HEK293 (cell line): ENCODE measurements at regions not wholly inside any gene's neighbourhood (a gene's known extent, or its start where the extent isn't known, plus 50 kb on each side); places are given as distances from the start of the nearest gene placed in this dataset.
A peak's percentile ranks its signal among the peaks of the same experiment; 100 is the strongest.

Experiments
- CTCF ChIA-PET: fragments of 350-600 bp; formaldehyde crosslinking; extraction: SDS; loops from one replicate; lab custom pipeline; 2021; ENCODE audit warnings: antibody characterized with exemption; lab: Yijun Ruan, JAX
- POLR2A ChIA-PET: fragments of 300-600 bp; formaldehyde crosslinking; extraction: SDS; loops from one replicate; lab custom pipeline; 2020; ENCODE audit warnings: antibody characterized with exemption, inconsistent platforms; lab: Yijun Ruan, JAX
- H3K27ac ChIP-seq: fragments of 200-500 bp; sonication (Bioruptor generic); 2 replicates; pipeline ENCODE4 v1.5.1; 2014; ENCODE audit warnings: low read depth, low read length, control low read depth, inconsistent platforms; ENCODE audit errors: extremely low read depth
- H3K36me3 ChIP-seq, 2 experiments: fragments of 200-500 bp in 1 of 2; sonication (Bioruptor generic) in 1 of 2; 1 replicate in 1 of 2; 2 replicates in 1 of 2; pipeline ENCODE4 v1.5.1; 2014 to 2017; ENCODE audit warnings: inconsistent platforms in 2 of 2, low read length in 2 of 2; ENCODE audit not compliant: control insufficient read depth in 2 of 2, insufficient read depth in 1 of 2
- H3K4me1 ChIP-seq: fragments of 200-500 bp; sonication (Bioruptor generic); 2 replicates; pipeline ENCODE4 v1.5.1; 2014; ENCODE audit warnings: mild to moderate bottlenecking, low read length, inconsistent platforms; ENCODE audit not compliant: control insufficient read depth, insufficient read depth
- H3K4me3 ChIP-seq: 2 replicates; pipeline ENCODE4 v1.5.1; 2011; ENCODE audit warnings: low read depth, mild to moderate bottlenecking, control low read depth, low read length, moderate library complexity
- H3K9me3 ChIP-seq: fragments of 200-500 bp; sonication (Bioruptor generic); 2 replicates; pipeline ENCODE4 v1.5.1; 2014; ENCODE audit warnings: low read depth, low read length, inconsistent platforms; ENCODE audit not compliant: control insufficient read depth, insufficient read depth
- FEZF1 ChIP-seq: fragments of 450-650 bp; formaldehyde crosslinking; IDR thresholded peaks from 2 replicates; pipeline ENCODE4 v1.5.1; 2016; ENCODE audit warnings: missing biosample characterization, missing genetic modification characterization
- PRDM6 ChIP-seq: fragments of 450-650 bp; formaldehyde crosslinking; IDR thresholded peaks from 2 replicates; pipeline ENCODE4 v1.5.1; 2017; ENCODE audit warnings: missing biosample characterization, missing genetic modification characterization
- SCRT2 ChIP-seq: fragments of 450-650 bp; formaldehyde crosslinking; IDR thresholded peaks from 2 replicates; pipeline ENCODE4 v1.5.1; 2016; ENCODE audit warnings: missing biosample characterization, missing genetic modification characterization
- SP3 ChIP-seq: fragments of 450-650 bp; formaldehyde crosslinking; IDR thresholded peaks from 2 replicates; pipeline ENCODE4 v1.5.1; 2016; ENCODE audit warnings: missing biosample characterization, missing genetic modification characterization
- ZBTB17 ChIP-seq: fragments of 450-650 bp; formaldehyde crosslinking; IDR thresholded peaks from 2 replicates; pipeline ENCODE4 v1.5.1; 2016; ENCODE audit warnings: missing biosample characterization, missing genetic modification characterization
- ZIC2 ChIP-seq: fragments of 450-650 bp; formaldehyde crosslinking; IDR thresholded peaks from 2 replicates; pipeline ENCODE4 v1.5.1; 2016; ENCODE audit warnings: missing biosample characterization, missing genetic modification characterization
- ZNF10 ChIP-seq: fragments of 450-650 bp; formaldehyde crosslinking; IDR thresholded peaks from 2 replicates; pipeline ENCODE4 v1.5.1; 2017; ENCODE audit warnings: missing biosample characterization, missing genetic modification characterization
- ZNF26 ChIP-seq: fragments of 450-650 bp; formaldehyde crosslinking; IDR thresholded peaks from 2 replicates; pipeline ENCODE4 v1.5.1; 2016; ENCODE audit warnings: missing biosample characterization, missing genetic modification characterization
- ZNF280C ChIP-seq: fragments of 450-650 bp; formaldehyde crosslinking; IDR thresholded peaks from 2 replicates; pipeline ENCODE4 v1.5.1; 2016; ENCODE audit warnings: missing biosample characterization, missing genetic modification characterization
- ZNF449 ChIP-seq: fragments of 450-650 bp; formaldehyde crosslinking; IDR thresholded peaks from 2 replicates; pipeline ENCODE4 v1.5.1; 2017; ENCODE audit warnings: missing biosample characterization, mild to moderate bottlenecking, missing genetic modification characterization, moderate library complexity
- ZNF596 ChIP-seq: fragments of 450-650 bp; IDR thresholded peaks from 2 replicates; pipeline ENCODE4 v1.5.0; 2018; ENCODE audit warnings: missing biosample characterization, mild to moderate bottlenecking, missing genetic modification characterization, moderate library complexity

- H3K27ac ChIP-seq: no peak overlapping the region
- no peaks in the 10 kb centered on the region for H3K36me3 ChIP-seq
- POLR2A ChIA-PET: no interaction called here
- CTCF ChIA-PET: no interaction called here
- no peaks in the 10 kb centered on the region for H3K9me3 ChIP-seq
- no peaks in the 10 kb centered on the region for H3K4me1 ChIP-seq
- TF ChIP-seq ZIC2: 0 out of 2 replicates have a peak, but pooled peaks have one; percentile 26
- no peak for TF ChIP-seq SP3 (tag by site-specific recombination)
- H3K4me3 ChIP-seq: no peak overlapping the region
Observed at GRCh38 chr4:138398322-138398721, 156.2 kb upstream of the SLC7A11 start.

GRCh38 chr4:138393886-138394610 lies 151.9 kb upstream of the SLC7A11 start:
- CTCF ChIA-PET: interaction anchor here (0.9 kb wide), 1 partner anchor 13 kb away, joined by 3 read pairs; no protein-coding TSS in a partner anchor
- Histone ChIP-seq H3K9me3 (no peaks in the 10 kb centered on the region), H3K4me1 (no peaks in the 10 kb centered on the region), H3K27ac (no peak overlapping the region), H3K4me3 (no peak overlapping the region), H3K36me3 (no peaks in the 10 kb centered on the region)
- TF ChIP-seq SCRT2 (tag by site-specific recombination) (no peak), ZBTB17 (tag by site-specific recombination) (0 out of 2 replicates have a peak, but pooled peaks have one; percentile 17), ZNF596 (no peak), PRDM6 (peak; percentile 60), FEZF1 (tag by site-specific recombination) (0 out of 2 replicates have a peak, but pooled peaks have one; percentile 23), ZNF10 (tag by site-specific recombination) (no peak)
- POLR2A ChIA-PET: no interaction called here

- CTCF ChIA-PET: no interaction called here
- TF ChIP-seq ZNF280C (tag by site-specific recombination): no peak
- no peak for TF ChIP-seq ZNF449 (tag by site-specific recombination)
Observed at GRCh38 chr4:138392751-138393308, 150.7 kb upstream of the SLC7A11 start.

GRCh38 chr4:138389976-138390685 lies 148.0 kb upstream of the SLC7A11 start:
- POLR2A ChIA-PET: no interaction called here
- H3K4me1 ChIP-seq: no peaks in the 10 kb centered on the region

More at GRCh38 chr4:138392751-138393308, 150.7 kb upstream of the SLC7A11 start:
- POLR2A ChIA-PET: no interaction called here
- no peaks in the 10 kb centered on the region for H3K9me3 ChIP-seq
- H3K4me3 ChIP-seq: no peak overlapping the region
- H3K27ac ChIP-seq: no peak overlapping the region
- H3K4me1 ChIP-seq: no peaks in the 10 kb centered on the region
- no peaks in the 10 kb centered on the region for H3K36me3 ChIP-seq

More at GRCh38 chr4:138389976-138390685, 148.0 kb upstream of the SLC7A11 start:
- H3K4me3 ChIP-seq: no peak overlapping the region
- no peaks in the 10 kb centered on the region for H3K36me3 ChIP-seq
- TF ChIP-seq PRDM6 (no peak), ZNF26 (no peak)
- H3K9me3 ChIP-seq: no peaks in the 10 kb centered on the region
- CTCF ChIA-PET: no interaction called here
- H3K27ac ChIP-seq: no peak overlapping the region
